CD14-positive monocyte (primary cell): ENCODE measurements at regions not wholly inside any gene's neighbourhood (a gene's known extent, or its start where the extent isn't known, plus 50 kb on each side); places are given as distances from the start of the nearest gene placed in this dataset.

Experiments used
- DNase-seq, 3 donors: peaks; one replicate each; pipeline ENCODE4 v3.0.0-alpha.2; 2011 to 2022
- H2AFZ ChIP-seq: 2 replicates; pipeline ENCODE4 v1.6.0; 2012; ENCODE audit warnings: mild to moderate bottlenecking, low read depth, low read length, inconsistent platforms; ENCODE audit not compliant: insufficient read depth, poor library complexity, severe bottlenecking
- H3K27ac ChIP-seq, 2 donors: 1 replicate in 1 of 2; 2 replicates in 1 of 2; pipeline ENCODE4 v1.5.1; 2012 to 2013; ENCODE audit warnings: low read length in 2 of 2, control low read depth in 1 of 2, inconsistent platforms in 1 of 2, low read depth in 1 of 2, mild to moderate bottlenecking in 1 of 2
- H3K27me3 ChIP-seq, 2 donors: one replicate each; pipeline versions ENCODE4 v1.6.0 to v1.6.1; 2011 to 2013; ENCODE audit warnings: low read length in 2 of 2; ENCODE audit not compliant: control insufficient read depth in 2 of 2, insufficient read depth in 2 of 2
- H3K36me3 ChIP-seq, 2 donors: replicated peaks in 1 of 2; 1 replicate in 1 of 2; 2 replicates in 1 of 2; pipeline versions ENCODE4 v1.5.1 to v1.6.1; 2012 to 2013; ENCODE audit warnings: low read length in 2 of 2, control low read depth in 1 of 2, inconsistent platforms in 1 of 2, mild to moderate bottlenecking in 1 of 2; ENCODE audit not compliant: insufficient read depth in 2 of 2, control insufficient read depth in 1 of 2
- H3K4me1 ChIP-seq, 2 donors: 1 replicate in 1 of 2; 2 replicates in 1 of 2; pipeline versions ENCODE4 v1.5.1 to v1.6.1; 2012 to 2013; ENCODE audit warnings: low read length in 2 of 2, control low read depth in 1 of 2, inconsistent platforms in 1 of 2, mild to moderate bottlenecking in 1 of 2, moderate library complexity in 1 of 2; ENCODE audit not compliant: insufficient read depth in 2 of 2, control insufficient read depth in 1 of 2
- H3K4me2 ChIP-seq: replicated peaks from 2 replicates; pipeline ENCODE3; 2012; ENCODE audit warnings: low read length, moderate library complexity, mild to moderate bottlenecking; ENCODE audit not compliant: poor library complexity, severe bottlenecking; ENCODE audit errors: extremely low read depth
- H3K4me3 ChIP-seq, 3 experiments: fragments of 200-600 bp in 1 of 3; sonication (generic) in 1 of 3; replicated peaks in 1 of 3; 1 replicate in 2 of 3; 2 replicates in 1 of 3; pipeline ENCODE4 v1.5.1; 2011 to 2013; ENCODE audit warnings: low read length in 3 of 3, mild to moderate bottlenecking in 3 of 3, control low read depth in 2 of 3, low read depth in 2 of 3, inconsistent platforms in 1 of 3, moderate library complexity in 1 of 3
- H3K79me2 ChIP-seq: 2 replicates; pipeline ENCODE4 v1.6.0; 2012; ENCODE audit warnings: mild to moderate bottlenecking, control low read depth, inconsistent platforms, low read length, moderate library complexity; ENCODE audit not compliant: insufficient read depth
- H3K9ac ChIP-seq: 2 replicates; pipeline ENCODE4 v1.6.0; 2017; ENCODE audit warnings: low read length, mild to moderate bottlenecking; ENCODE audit not compliant: insufficient read depth, poor library complexity, severe bottlenecking
- H3K9me3 ChIP-seq, 2 donors: replicated peaks in 1 of 2; 1 replicate in 1 of 2; 2 replicates in 1 of 2; pipeline versions ENCODE4 v1.5.1 to v1.6.1; 2012 to 2013; ENCODE audit warnings: low read length in 2 of 2, control low read depth in 1 of 2; ENCODE audit not compliant: control insufficient read depth in 1 of 2, insufficient read depth in 1 of 2
- H4K20me1 ChIP-seq: 2 replicates; pipeline ENCODE4 v1.6.0; 2012; ENCODE audit warnings: mild to moderate bottlenecking, low read length, control low read depth, moderate library complexity; ENCODE audit not compliant: insufficient read depth
- H3K27ac Mint-ChIP-seq, 7 donors: one replicate each; pipeline ENCODE4 v1.8.0; 2020; ENCODE audit warnings: mild to moderate bottlenecking in 7 of 7, mixed read lengths in 7 of 7, moderate library complexity in 6 of 7, inconsistent platforms in 2 of 7
- H3K27me3 Mint-ChIP-seq, 3 donors: one replicate each; pipeline ENCODE4 v1.8.0; 2021 to 2022; ENCODE audit warnings: low read depth in 3 of 3, mild to moderate bottlenecking in 3 of 3, mixed read lengths in 3 of 3, moderate library complexity in 3 of 3, inconsistent platforms in 1 of 3
- H3K36me3 Mint-ChIP-seq, 2 donors: one replicate each; pipeline ENCODE4 v1.8.0; 2020; ENCODE audit warnings: mixed read lengths in 2 of 2, inconsistent platforms in 1 of 2, mild to moderate bottlenecking in 1 of 2
- H3K4me1 Mint-ChIP-seq: one replicate; pipeline ENCODE4 v1.8.0; 2020; ENCODE audit warnings: mild to moderate bottlenecking, mixed read lengths
- H3K4me3 Mint-ChIP-seq, 2 donors: one replicate each; pipeline ENCODE4 v1.8.0; 2020; ENCODE audit warnings: mild to moderate bottlenecking in 2 of 2, mixed read lengths in 2 of 2, moderate library complexity in 1 of 2
- H3K9me3 Mint-ChIP-seq, 7 donors: one replicate each; pipeline ENCODE4 v1.8.0; 2020 to 2022; ENCODE audit warnings: mixed read lengths in 7 of 7, mild to moderate bottlenecking in 6 of 7, moderate library complexity in 6 of 7, inconsistent platforms in 2 of 7
- WGBS: methylation state at CpG from one replicate; pipeline ENCODE4 v1.1.5; 2013; ENCODE audit warnings: missing lambda C conversion rate; ENCODE audit not compliant: insufficient coverage; 5-methylcytosine and 5-hydroxymethylcytosine counted together
- intact Hi-C, 2 donors: fragments of 100-400 bp; cut with micrococcal nuclease; formaldehyde crosslinking; loops; one replicate each; pipeline versions ENCODE4 v1.15.0 to v1.15.1; 2023
- TF ChIP-seq, protein P1 (sequence below): fragments of 200-600 bp; IDR thresholded peaks from one replicate; pipeline ENCODE4 v1.8.0; 2022; ENCODE audit warnings: antibody characterized with exemption, mild to moderate bottlenecking

DNA sequence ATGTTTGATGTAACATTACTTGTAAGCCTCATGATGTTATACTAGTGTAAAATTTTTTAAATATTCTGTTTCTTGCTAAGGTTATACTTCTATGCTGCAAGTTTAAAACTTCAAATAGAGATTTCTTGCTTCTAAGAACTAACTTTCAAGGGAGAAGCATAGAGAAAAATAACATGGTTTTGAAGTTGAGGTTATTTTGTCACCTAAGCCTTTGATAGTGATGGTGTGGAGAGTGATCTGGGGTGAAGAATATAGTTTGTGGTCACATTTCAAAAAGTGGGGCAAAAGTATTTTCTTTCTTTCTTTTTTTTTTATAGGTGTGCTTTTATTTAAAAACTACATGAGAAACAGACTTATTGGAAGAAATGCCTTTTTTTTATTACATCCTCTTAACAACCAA lies 162.4 kb downstream of the GATA3 start:
- Histone ChIP-seq H3K27me3 (no peaks in the 10 kb centered on the region), H3K4me2 (no peak overlapping the region), H3K4me3 (no peak overlapping the region), H4K20me1 (no peaks in the 10 kb centered on the region), H3K9me3 (peaks cover 0 to 4% of the 10 kb centered on the region in 2 donors), H3K4me1 (no peaks in the 10 kb centered on the region), H2AFZ (no peak overlapping the region), H3K27ac (no peak overlapping the region), H3K9ac (no peak overlapping the region), H3K36me3 (no peaks in the 10 kb centered on the region), H3K79me2 (no peaks in the 10 kb centered on the region)
- intact Hi-C loops, result no loop called here
- TF ChIP-seq, protein P1, sequence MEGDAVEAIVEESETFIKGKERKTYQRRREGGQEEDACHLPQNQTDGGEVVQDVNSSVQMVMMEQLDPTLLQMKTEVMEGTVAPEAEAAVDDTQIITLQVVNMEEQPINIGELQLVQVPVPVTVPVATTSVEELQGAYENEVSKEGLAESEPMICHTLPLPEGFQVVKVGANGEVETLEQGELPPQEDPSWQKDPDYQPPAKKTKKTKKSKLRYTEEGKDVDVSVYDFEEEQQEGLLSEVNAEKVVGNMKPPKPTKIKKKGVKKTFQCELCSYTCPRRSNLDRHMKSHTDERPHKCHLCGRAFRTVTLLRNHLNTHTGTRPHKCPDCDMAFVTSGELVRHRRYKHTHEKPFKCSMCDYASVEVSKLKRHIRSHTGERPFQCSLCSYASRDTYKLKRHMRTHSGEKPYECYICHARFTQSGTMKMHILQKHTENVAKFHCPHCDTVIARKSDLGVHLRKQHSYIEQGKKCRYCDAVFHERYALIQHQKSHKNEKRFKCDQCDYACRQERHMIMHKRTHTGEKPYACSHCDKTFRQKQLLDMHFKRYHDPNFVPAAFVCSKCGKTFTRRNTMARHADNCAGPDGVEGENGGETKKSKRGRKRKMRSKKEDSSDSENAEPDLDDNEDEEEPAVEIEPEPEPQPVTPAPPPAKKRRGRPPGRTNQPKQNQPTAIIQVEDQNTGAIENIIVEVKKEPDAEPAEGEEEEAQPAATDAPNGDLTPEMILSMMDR, result no peak
- no peak for DNase-seq
- Mint-ChIP-seq H3K9me3 (peaks cover 0 to 6% (median 4%) of the 10 kb centered on the region in 7 donors), H3K27ac (no peak overlapping the region), H3K36me3 (no peaks in the 10 kb centered on the region), H3K4me1 (no peaks in the 10 kb centered on the region), H3K27me3 (peaks cover 0 to 5% (median 2%) of the 10 kb centered on the region in 3 donors), H3K4me3 (no peak overlapping the region)

DNA sequence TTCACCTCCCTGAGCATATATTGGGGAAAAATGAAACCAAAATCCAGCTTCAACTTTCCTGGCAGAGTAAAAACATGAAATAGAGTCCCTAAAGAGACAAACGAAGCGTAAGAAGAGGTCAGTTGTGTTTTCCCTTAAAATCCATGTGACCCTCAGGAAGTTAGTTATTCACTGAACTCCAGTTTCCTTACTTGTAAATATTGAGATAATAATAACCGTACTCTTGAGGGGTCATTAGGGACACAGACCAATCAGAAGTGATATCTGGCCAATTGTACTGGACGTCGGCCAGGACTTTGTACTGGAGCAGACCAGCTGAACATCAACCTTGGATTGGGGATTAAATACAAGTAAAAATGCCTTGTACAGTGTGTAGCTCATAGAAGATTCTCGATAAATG lies 167.0 kb downstream of the GATA3 start:
- TF ChIP-seq, protein P1, result no peak
- H3K36me3 ChIP-seq, result no peaks in the 10 kb centered on the region
- H3K27ac Mint-ChIP-seq, result no peak overlapping the region
- no peak overlapping the region for H2AFZ ChIP-seq
- DNase-seq, result no peak
- H3K9me3 Mint-ChIP-seq, result peaks cover 0 to 2% (median 0%) of the 10 kb centered on the region in 7 donors
- H3K4me2 ChIP-seq, result no peak overlapping the region
- H3K27me3 ChIP-seq, result no peaks in the 10 kb centered on the region
- 93% methylated on average over 3 of the region's 6 CpGs for WGBS
- no peaks in the 10 kb centered on the region for H3K36me3 Mint-ChIP-seq
- no peak overlapping the region for H3K9ac ChIP-seq
- H3K79me2 ChIP-seq, result no peaks in the 10 kb centered on the region
- no peak overlapping the region for H3K4me3 Mint-ChIP-seq
- no peaks in the 10 kb centered on the region for H3K9me3 ChIP-seq
- intact Hi-C loops, result no loop called here
- H3K4me1 ChIP-seq, result no peaks in the 10 kb centered on the region
- H3K4me1 Mint-ChIP-seq, result no peaks in the 10 kb centered on the region
- no peak overlapping the region for H3K4me3 ChIP-seq
- no peak overlapping the region for H3K27ac ChIP-seq
- peaks cover 0 to 8% (median 4%) of the 10 kb centered on the region in 3 donors for H3K27me3 Mint-ChIP-seq
- no peaks in the 10 kb centered on the region for H4K20me1 ChIP-seq
